GM12891 (cell line): ENCODE measurements at regions not wholly inside any gene's neighbourhood (a gene's known extent, or its start where the extent isn't known, plus 50 kb on each side); places are given as distances from the start of the nearest gene placed in this dataset.

Experiments used
- POLR2A ChIP-seq: IDR thresholded peaks from 2 replicates; pipeline ENCODE4 v1.6.1; 2011; ENCODE audit warnings: low read depth, low read length, control low read depth
- POLR2AphosphoS5 ChIP-seq: IDR thresholded peaks from 2 replicates; pipeline ENCODE4 v1.6.1; 2011; ENCODE audit warnings: low read depth, low read length, control low read depth

DNA sequence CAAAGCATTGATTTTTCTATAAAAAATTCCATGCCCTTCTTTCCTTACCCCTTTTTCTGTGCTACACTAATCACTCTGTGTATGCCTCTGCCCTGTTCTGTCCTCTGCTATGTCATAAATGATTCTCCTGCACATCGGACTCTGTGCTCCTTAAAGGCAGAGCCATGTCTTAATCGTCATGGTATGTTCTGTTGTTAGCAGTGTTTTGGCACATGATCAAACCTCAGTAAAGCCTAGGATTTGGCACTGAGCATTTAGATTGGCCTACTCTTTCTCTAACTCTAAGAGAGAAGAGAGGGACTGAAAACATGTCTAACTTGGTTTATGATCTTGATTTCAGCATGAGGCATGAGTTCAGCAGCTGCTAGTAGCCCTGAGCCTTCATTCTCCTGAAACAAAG lies 266.9 kb downstream of the AASDHPPT start:
- TF ChIP-seq POLR2AphosphoS5 (no peak), POLR2A (no peak)
